Tibial nerve (tissue), 4 donors: ENCODE measurements at regions not wholly inside any gene's neighbourhood (a gene's known extent, or its start where the extent isn't known, plus 50 kb on each side); places are given as distances from the start of the nearest gene placed in this dataset.

Experiments
- DNase-seq, 2 donors: peaks; one replicate each; pipeline ENCODE4 v3.0.0-alpha.2; 2019; ENCODE audit warnings: low spot score in 2 of 2
- H3K27ac ChIP-seq, 4 donors: fragments of 200-600 bp; sonication (generic) in 3 of 4; one replicate each; pipeline ENCODE4 v1.5.1; 2017 to 2019; ENCODE audit warnings: mild to moderate bottlenecking in 1 of 4
- H3K27me3 ChIP-seq, 2 donors: fragments of 200-600 bp; sonication (generic) in 1 of 2; one replicate each; pipeline versions ENCODE4 v1.5.1 to v1.6.0; 2017 to 2019
- H3K36me3 ChIP-seq, 3 donors: fragments of 200-600 bp; sonication (generic); one replicate each; pipeline ENCODE4 v1.5.1; 2018 to 2019
- H3K4me1 ChIP-seq, 4 donors: fragments of 200-600 bp; sonication (generic) in 3 of 4; one replicate each; pipeline ENCODE4 v1.5.1; 2017 to 2019
- H3K4me3 ChIP-seq, 4 donors: fragments of 200-600 bp; sonication (generic) in 3 of 4; one replicate each; pipeline ENCODE4 v1.5.1; 2017 to 2019; ENCODE audit warnings: mild to moderate bottlenecking in 1 of 4, moderate library complexity in 1 of 4
- H3K9me3 ChIP-seq, 4 donors: fragments of 200-600 bp; sonication (generic) in 3 of 4; one replicate each; pipeline ENCODE4 v1.5.1; 2017 to 2019
- CTCF ChIP-seq, 5 experiments: fragments of 200-600 bp in 3 of 5; fragments of 450-650 bp in 2 of 5; sonication (generic) in 3 of 5; IDR thresholded peaks; one replicate each; pipeline ENCODE4 v1.5.1; 2016 to 2019; ENCODE audit warnings: antibody characterized with exemption in 5 of 5, mild to moderate bottlenecking in 3 of 5, moderate library complexity in 2 of 5
- EP300 ChIP-seq, 2 donors: sonication (generic); formaldehyde crosslinking; IDR thresholded peaks; one replicate each; pipeline ENCODE4 v1.6.1; 2017; ENCODE audit warnings: antibody characterized with exemption in 2 of 2, mild to moderate bottlenecking in 1 of 2
- POLR2A ChIP-seq, 2 donors: fragments of 450-650 bp; IDR thresholded peaks; one replicate each; pipeline ENCODE4 v1.6.1; 2017; ENCODE audit warnings: antibody characterized with exemption in 2 of 2, mild to moderate bottlenecking in 2 of 2, moderate library complexity in 2 of 2
- WGBS, 2 donors: methylation state at CpG; one replicate each; pipeline ENCODE4 v1.1.5; 2018; 5-methylcytosine and 5-hydroxymethylcytosine counted together

DNA sequence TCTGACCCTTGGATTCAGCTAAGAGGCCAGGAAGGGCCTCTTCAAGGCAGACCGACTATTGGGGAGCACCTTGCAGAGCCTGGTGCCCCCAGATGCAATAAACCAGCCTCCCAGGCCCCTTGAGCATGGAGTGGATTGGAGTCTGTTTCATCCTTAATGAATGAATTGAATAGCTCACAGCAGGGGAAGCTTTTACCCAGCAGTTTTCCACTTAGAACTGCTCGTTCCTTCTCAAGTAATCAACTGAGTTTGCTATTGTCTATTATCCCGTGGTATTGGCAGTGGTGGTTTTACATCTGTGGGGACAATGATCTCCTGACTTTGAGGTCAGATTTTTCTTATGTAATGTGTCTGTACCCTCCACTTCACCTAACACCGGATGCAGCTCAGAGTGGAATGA is 197.6 kb downstream of the AACS start:
- 23 to 37% methylated on average over 4 of the region's 4 CpGs for WGBS, 2 donors
- H3K9me3 ChIP-seq = peaks cover 0 to 10% (median 0%) of the 10 kb centered on the region in 4 donors
- H3K4me1 ChIP-seq = no peaks in the 10 kb centered on the region
- no peaks in the 10 kb centered on the region for H3K27me3 ChIP-seq
- H3K36me3 ChIP-seq = peaks cover 0 to 10% (median 0%) of the 10 kb centered on the region in 3 donors
- DNase-seq = no peak
- TF ChIP-seq POLR2A (IDR thresholded peaks at IDR 0.05) = no peak
- TF ChIP-seq EP300 (IDR thresholded peaks at IDR 0.05) = no peak
- no peak for TF ChIP-seq CTCF (IDR thresholded peaks at IDR 0.05)
- no peak overlapping the region for H3K27ac ChIP-seq
- H3K4me3 ChIP-seq = no peak overlapping the region

DNA sequence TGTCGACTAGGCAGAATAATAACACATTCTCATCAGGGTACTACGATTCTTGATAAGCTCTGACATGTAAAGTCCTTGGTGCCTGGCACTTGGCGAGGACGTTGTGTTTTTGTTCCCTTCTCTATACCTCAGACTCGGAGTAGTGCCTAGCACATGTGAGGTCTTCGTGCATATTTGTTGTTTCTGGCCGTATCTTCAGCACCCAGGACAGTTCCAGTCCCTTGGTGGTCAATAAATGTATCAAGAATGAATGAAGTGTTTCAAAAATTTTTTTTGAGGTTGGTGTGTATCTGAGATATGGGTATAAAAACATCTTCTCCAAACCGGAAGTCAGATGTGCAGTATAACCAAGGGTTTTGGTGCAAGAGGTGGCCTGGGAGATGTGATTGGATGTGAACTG is 198.2 kb downstream of the AACS start:
- DNase-seq = no peak
- no peaks in the 10 kb centered on the region for H3K4me1 ChIP-seq
- H3K9me3 ChIP-seq = peaks cover 0 to 10% (median 0%) of the 10 kb centered on the region in 4 donors
- H3K27ac ChIP-seq = no peak overlapping the region
- 87 to 93% methylated on average over 8 of the region's 8 CpGs for WGBS, 2 donors
- no peaks in the 10 kb centered on the region for H3K27me3 ChIP-seq
- TF ChIP-seq POLR2A (IDR thresholded peaks at IDR 0.05) (no peak), EP300 (IDR thresholded peaks at IDR 0.05) (no peak), CTCF (IDR thresholded peaks at IDR 0.05) (no peak)
- no peak overlapping the region for H3K4me3 ChIP-seq
- peaks cover 0 to 5% (median 0%) of the 10 kb centered on the region in 3 donors for H3K36me3 ChIP-seq

GRCh38 chr12:125267114-125267513 is 201.9 kb downstream of the AACS start:
- Histone ChIP-seq H3K27me3 (no peaks in the 10 kb centered on the region), H3K36me3 (peaks cover 0 to 5% (median 0%) of the 10 kb centered on the region in 3 donors), H3K4me1 (peaks cover 0 to 4% (median 0%) of the 10 kb centered on the region in 4 donors), H3K27ac (no peak overlapping the region), H3K4me3 (no peak overlapping the region), H3K9me3 (peaks cover 0 to 10% (median 0%) of the 10 kb centered on the region in 4 donors)
- TF ChIP-seq POLR2A (IDR thresholded peaks at IDR 0.05) = no peak
- DNase-seq = no peak
- 74 to 84% methylated on average over 5 of the region's 5 CpGs for WGBS, 2 donors

DNA sequence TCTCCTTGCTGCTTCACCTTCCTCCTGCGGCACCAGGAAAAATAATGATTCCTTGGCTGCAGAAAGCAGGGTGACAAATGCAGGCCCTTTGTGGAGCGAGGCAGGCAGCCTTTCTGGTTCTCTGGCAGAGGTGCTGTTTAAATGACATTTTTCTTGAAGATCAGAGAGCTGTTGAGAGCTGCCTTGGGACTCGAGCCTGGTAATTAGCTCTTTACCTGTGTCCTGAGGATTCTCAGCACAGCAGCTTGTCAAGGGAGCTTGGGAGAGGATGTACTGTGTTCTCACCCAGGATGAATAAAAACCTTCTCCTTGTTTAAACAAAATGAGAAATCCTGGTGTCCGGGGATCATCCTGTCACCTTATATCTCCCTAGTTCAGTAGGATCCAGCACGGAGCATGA is 204.0 kb downstream of the AACS start:
- Histone ChIP-seq H3K9me3 (peaks cover 0 to 2% (median 0%) of the 10 kb centered on the region in 4 donors), H3K36me3 (no peaks in the 10 kb centered on the region), H3K27ac (no peak overlapping the region), H3K4me1 (peaks cover 0 to 4% (median 0%) of the 10 kb centered on the region in 4 donors), H3K4me3 (no peak overlapping the region), H3K27me3 (no peaks in the 10 kb centered on the region)
- no peak for TF ChIP-seq CTCF (IDR thresholded peaks at IDR 0.05)
- no peak for TF ChIP-seq POLR2A (IDR thresholded peaks at IDR 0.05)
- TF ChIP-seq EP300 (IDR thresholded peaks at IDR 0.05) = no peak
- WGBS, 2 donors = 65 to 67% methylated on average over 5 of the region's 5 CpGs
- DNase-seq = no peak

GRCh38 chr12:125271892-125272291 is 206.7 kb downstream of the AACS start:
- H3K9me3 ChIP-seq = no peaks in the 10 kb centered on the region
- H3K36me3 ChIP-seq = no peaks in the 10 kb centered on the region
- 42 to 45% methylated on average over 4 of the region's 4 CpGs for WGBS, 2 donors
- no peak overlapping the region for H3K4me3 ChIP-seq
- no peaks in the 10 kb centered on the region for H3K27me3 ChIP-seq
- H3K4me1 ChIP-seq = peaks cover 0 to 4% (median 0%) of the 10 kb centered on the region in 4 donors
- H3K27ac ChIP-seq = no peak overlapping the region
- no peak for DNase-seq
- no peak for TF ChIP-seq CTCF (IDR thresholded peaks at IDR 0.05)
- no peak for TF ChIP-seq EP300 (IDR thresholded peaks at IDR 0.05)
- TF ChIP-seq POLR2A (IDR thresholded peaks at IDR 0.05) = no peak
